ENCODE measurements at regions not wholly inside any gene's neighbourhood (a gene's known extent, or its start where the extent isn't known, plus 50 kb on each side); places are given as distances from the start of the nearest gene placed in this dataset.
"Not testable (repeated sequence)": the region's sequence is repeated elsewhere in the genome, so short reads cannot be mapped to it uniquely, and the experiment has no call there.

GRCh38 chr11:116339306-116340098 lies 433.3 kb downstream of the BUD13 start:
- no peak overlapping the region for H2BK120ac ChIP-seq (ENCODE audit: low read depth, low read length)
- no peaks in the 10 kb centered on the region for H3K36me3 ChIP-seq (replicated peaks in 1 of 2; ENCODE audit: control insufficient read depth in 2 of 2, insufficient read depth in 2 of 2, low read length in 2 of 2)
- no peak overlapping the region for H2AFZ ChIP-seq (ENCODE audit: low read length)
- WGBS, 2 donors (ENCODE audit: extremely low coverage in 2 of 2, insufficient read length in 2 of 2, insufficient replicate concordance in 1 of 2), result no CpG with 5 or more reads among the region's 9 CpGs
- H4K91ac ChIP-seq (ENCODE audit: low read depth, low read length, poor library complexity), result no peak overlapping the region
- H3K27ac ChIP-seq (replicated peaks; ENCODE audit: low read length), result no peak overlapping the region
- H3K23ac ChIP-seq (ENCODE audit: low read depth, low read length, poor library complexity), result no peak overlapping the region
- no peak overlapping the region for H3K4ac ChIP-seq (ENCODE audit: low read length)
- H3K79me1 ChIP-seq (ENCODE audit: low read depth, low read length), result no peaks in the 10 kb centered on the region
- no peaks in the 10 kb centered on the region for H3K9me3 ChIP-seq (replicated peaks in 1 of 2; ENCODE audit: control insufficient read depth in 2 of 2, insufficient read depth in 1 of 2, low read depth in 1 of 2, low read length in 2 of 2)
- H3K14ac ChIP-seq (ENCODE audit: low read length), result no peak overlapping the region
- H3K9ac ChIP-seq (ENCODE audit: low read depth, low read length, poor library complexity), result no peak overlapping the region
- H3K27me3 ChIP-seq (ENCODE audit: control insufficient read depth in 3 of 3, insufficient read depth in 3 of 3, low read depth in 1 of 3, low read length in 3 of 3), result no peaks in the 10 kb centered on the region
- no peak overlapping the region for H3K4me2 ChIP-seq (ENCODE audit: insufficient read depth, low read length, poor library complexity, severe bottlenecking)
- no peak overlapping the region for H2AK5ac ChIP-seq (ENCODE audit: low read depth, low read length)
- no peak overlapping the region for H2BK15ac ChIP-seq (ENCODE audit: low read length)
- no peak overlapping the region for H3K4me3 ChIP-seq (ENCODE audit: low read length in 2 of 2)
- H3K4me1 ChIP-seq (ENCODE audit: control insufficient read depth in 2 of 2, insufficient read depth in 1 of 2, low read depth in 1 of 2, low read length in 2 of 2), result no peaks in the 10 kb centered on the region
- H4K8ac ChIP-seq (ENCODE audit: low read depth, low read length), result no peak overlapping the region
- peak overlapping the region; percentile 58 for H3K18ac ChIP-seq (ENCODE audit: low read length)
- H2BK12ac ChIP-seq (ENCODE audit: low read length), result no peak overlapping the region
- no peak overlapping the region for H2BK5ac ChIP-seq (ENCODE audit: low read length)
- DNase-seq (ENCODE audit: low spot score), result no peak

GRCh38 chr11:116338500-116338899 lies 434.3 kb downstream of the BUD13 start:
- H3K9me3 ChIP-seq (replicated peaks in 1 of 2; ENCODE audit: control insufficient read depth in 2 of 2, insufficient read depth in 1 of 2, low read depth in 1 of 2, low read length in 2 of 2); H2BK12ac ChIP-seq (ENCODE audit: low read length); H2BK15ac ChIP-seq (ENCODE audit: low read length); H2AK5ac ChIP-seq (ENCODE audit: low read depth, low read length); H2BK120ac ChIP-seq (ENCODE audit: low read depth, low read length); H3K79me1 ChIP-seq (ENCODE audit: low read depth, low read length); H3K14ac ChIP-seq (ENCODE audit: low read length); H2AFZ ChIP-seq (ENCODE audit: low read length); H3K27ac ChIP-seq (replicated peaks; ENCODE audit: low read length); H3K4me3 ChIP-seq (ENCODE audit: low read length in 2 of 2); H3K23ac ChIP-seq (ENCODE audit: low read depth, low read length, poor library complexity); H4K8ac ChIP-seq (ENCODE audit: low read depth, low read length); H3K4me1 ChIP-seq (ENCODE audit: control insufficient read depth in 2 of 2, insufficient read depth in 1 of 2, low read depth in 1 of 2, low read length in 2 of 2); H3K27me3 ChIP-seq (ENCODE audit: control insufficient read depth in 3 of 3, insufficient read depth in 3 of 3, low read depth in 1 of 3, low read length in 3 of 3); H3K4me2 ChIP-seq (ENCODE audit: insufficient read depth, low read length, poor library complexity, severe bottlenecking); H3K4ac ChIP-seq (ENCODE audit: low read length); DNase-seq (ENCODE audit: low spot score); H3K9ac ChIP-seq (ENCODE audit: low read depth, low read length, poor library complexity); H3K18ac ChIP-seq (ENCODE audit: low read length); H3K36me3 ChIP-seq (replicated peaks in 1 of 2; ENCODE audit: control insufficient read depth in 2 of 2, insufficient read depth in 2 of 2, low read length in 2 of 2); H2BK5ac ChIP-seq (ENCODE audit: low read length); H4K91ac ChIP-seq (ENCODE audit: low read depth, low read length, poor library complexity): not testable (repeated sequence)
- no CpG with 5 or more reads among the region's 4 CpGs for WGBS, 2 donors (ENCODE audit: extremely low coverage in 2 of 2, insufficient read length in 2 of 2, insufficient replicate concordance in 1 of 2)

- no peak overlapping the region for H4K8ac ChIP-seq (ENCODE audit: low read depth, low read length)
- H2AFZ ChIP-seq (ENCODE audit: low read length), result no peak overlapping the region
- H3K4ac ChIP-seq (ENCODE audit: low read length), result no peak overlapping the region
- no CpG with 5 or more reads among the region's 1 CpG for WGBS, 2 donors (ENCODE audit: extremely low coverage in 2 of 2, insufficient read length in 2 of 2, insufficient replicate concordance in 1 of 2)
- H3K4me3 ChIP-seq (ENCODE audit: low read length in 2 of 2), result no peak overlapping the region
- no peak overlapping the region for H3K9ac ChIP-seq (ENCODE audit: low read depth, low read length, poor library complexity)
- H3K27ac ChIP-seq (replicated peaks; ENCODE audit: low read length), result no peak overlapping the region
- no peaks in the 10 kb centered on the region for H3K36me3 ChIP-seq (replicated peaks in 1 of 2; ENCODE audit: control insufficient read depth in 2 of 2, insufficient read depth in 2 of 2, low read length in 2 of 2)
- H2BK5ac ChIP-seq (ENCODE audit: low read length), result no peak overlapping the region
- H3K23ac ChIP-seq (ENCODE audit: low read depth, low read length, poor library complexity), result no peak overlapping the region
- no peak overlapping the region for H3K4me2 ChIP-seq (ENCODE audit: insufficient read depth, low read length, poor library complexity, severe bottlenecking)
- H3K79me1 ChIP-seq (ENCODE audit: low read depth, low read length), result no peaks in the 10 kb centered on the region
- H3K14ac ChIP-seq (ENCODE audit: low read length), result no peak overlapping the region
- H3K4me1 ChIP-seq (ENCODE audit: control insufficient read depth in 2 of 2, insufficient read depth in 1 of 2, low read depth in 1 of 2, low read length in 2 of 2), result no peaks in the 10 kb centered on the region
- no peak for DNase-seq (ENCODE audit: low spot score)
- no peak overlapping the region for H2BK12ac ChIP-seq (ENCODE audit: low read length)
- no peaks in the 10 kb centered on the region for H3K27me3 ChIP-seq (ENCODE audit: control insufficient read depth in 3 of 3, insufficient read depth in 3 of 3, low read depth in 1 of 3, low read length in 3 of 3)
- H2BK120ac ChIP-seq (ENCODE audit: low read depth, low read length), result no peak overlapping the region
- no peak overlapping the region for H2AK5ac ChIP-seq (ENCODE audit: low read depth, low read length)
- no peak overlapping the region for H4K91ac ChIP-seq (ENCODE audit: low read depth, low read length, poor library complexity)
- H3K9me3 ChIP-seq (replicated peaks in 1 of 2; ENCODE audit: control insufficient read depth in 2 of 2, insufficient read depth in 1 of 2, low read depth in 1 of 2, low read length in 2 of 2), result no peaks in the 10 kb centered on the region
- no peak overlapping the region for H3K18ac ChIP-seq (ENCODE audit: low read length)
- H2BK15ac ChIP-seq (ENCODE audit: low read length), result no peak overlapping the region
These were observed 436.2 kb downstream of the BUD13 start for GRCh38 chr11:116336540-116336939.

GRCh38 chr11:116335891-116336290 lies 436.9 kb downstream of the BUD13 start:
- Histone ChIP-seq H2BK15ac (ENCODE audit: low read length) (no peak overlapping the region), H3K9me3 (replicated peaks in 1 of 2; ENCODE audit: control insufficient read depth in 2 of 2, insufficient read depth in 1 of 2, low read depth in 1 of 2, low read length in 2 of 2) (no peaks in the 10 kb centered on the region), H3K14ac (ENCODE audit: low read length) (no peak overlapping the region), H3K27me3 (ENCODE audit: control insufficient read depth in 3 of 3, insufficient read depth in 3 of 3, low read depth in 1 of 3, low read length in 3 of 3) (no peaks in the 10 kb centered on the region), H3K79me1 (ENCODE audit: low read depth, low read length) (no peaks in the 10 kb centered on the region), H3K23ac (ENCODE audit: low read depth, low read length, poor library complexity) (no peak overlapping the region), H2AFZ (ENCODE audit: low read length) (no peak overlapping the region), H3K36me3 (replicated peaks in 1 of 2; ENCODE audit: control insufficient read depth in 2 of 2, insufficient read depth in 2 of 2, low read length in 2 of 2) (no peaks in the 10 kb centered on the region), H3K4me2 (ENCODE audit: insufficient read depth, low read length, poor library complexity, severe bottlenecking) (no peak overlapping the region), H2BK5ac (ENCODE audit: low read length) (no peak overlapping the region), H4K91ac (ENCODE audit: low read depth, low read length, poor library complexity) (no peak overlapping the region), H3K27ac (replicated peaks; ENCODE audit: low read length) (no peak overlapping the region), H3K9ac (ENCODE audit: low read depth, low read length, poor library complexity) (no peak overlapping the region), H2AK5ac (ENCODE audit: low read depth, low read length) (no peak overlapping the region), H4K8ac (ENCODE audit: low read depth, low read length) (no peak overlapping the region), H3K18ac (ENCODE audit: low read length) (no peak overlapping the region), H3K4me1 (ENCODE audit: control insufficient read depth in 2 of 2, insufficient read depth in 1 of 2, low read depth in 1 of 2, low read length in 2 of 2) (no peaks in the 10 kb centered on the region), H3K4me3 (ENCODE audit: low read length in 2 of 2) (no peak overlapping the region), H2BK12ac (ENCODE audit: low read length) (no peak overlapping the region), H3K4ac (ENCODE audit: low read length) (no peak overlapping the region), H2BK120ac (ENCODE audit: low read depth, low read length) (no peak overlapping the region)
- WGBS, 2 donors (ENCODE audit: extremely low coverage in 2 of 2, insufficient read length in 2 of 2, insufficient replicate concordance in 1 of 2), result no CpG with 5 or more reads among the region's 3 CpGs
- no peak for DNase-seq (ENCODE audit: low spot score)

All from neuronal stem cell (in vitro differentiated cells).